Kidney (tissue), 13 donors: ENCODE measurements at regions not wholly inside any gene's neighbourhood (a gene's known extent, or its start where the extent isn't known, plus 50 kb on each side); places are given as distances from the start of the nearest gene placed in this dataset.
A peak's percentile ranks its signal among the peaks of the same experiment; 100 is the strongest.

Experiments used
- DNase-seq, 5 donors: peaks; one replicate each; pipeline ENCODE4 v3.0.0-alpha.2; 2013 to 2020
- FAIRE-seq: peaks from 2 replicates; lab custom pipeline; 2012; peaks lifted over from hg19 to GRCh38; lab: Jason Lieb, UNC
- H3K27ac ChIP-seq, 2 donors: one replicate each; pipeline ENCODE4 v1.7.0; 2013; ENCODE audit warnings: low read depth in 2 of 2, low read length in 2 of 2, inconsistent platforms in 1 of 2
- H3K27me3 ChIP-seq: one replicate; pipeline ENCODE4 v1.7.1; 2013; ENCODE audit warnings: low read length, inconsistent platforms; ENCODE audit not compliant: control insufficient read depth, insufficient read depth
- H3K36me3 ChIP-seq, 3 donors: one replicate each; pipeline versions ENCODE4 v1.7.0 to v1.7.1; 2013; ENCODE audit warnings: low read length in 3 of 3, control low read depth in 1 of 3, inconsistent platforms in 1 of 3; ENCODE audit not compliant: insufficient read depth in 3 of 3, control insufficient read depth in 2 of 3
- H3K4me1 ChIP-seq, 3 donors: one replicate each; pipeline versions ENCODE4 v1.7.0 to v1.7.1; 2013; ENCODE audit warnings: low read length in 3 of 3, inconsistent platforms in 1 of 3, low read depth in 1 of 3; ENCODE audit not compliant: control insufficient read depth in 2 of 3, insufficient read depth in 2 of 3
- H3K4me3 ChIP-seq, 3 donors: one replicate each; pipeline versions ENCODE4 v1.7.0 to v1.8.1; 2013; ENCODE audit warnings: low read length in 3 of 3, control low read depth in 1 of 3, inconsistent platforms in 1 of 3
- H3K9ac ChIP-seq, 3 donors: one replicate each; pipeline versions ENCODE4 v1.7.0 to v1.7.1; 2013; ENCODE audit warnings: low read length in 3 of 3, control low read depth in 1 of 3, inconsistent platforms in 1 of 3
- H3K9me3 ChIP-seq, 3 donors: one replicate each; pipeline versions ENCODE4 v1.7.0 to v1.7.1; 2013; ENCODE audit warnings: low read length in 3 of 3, control low read depth in 1 of 3, inconsistent platforms in 1 of 3; ENCODE audit not compliant: control insufficient read depth in 2 of 3, insufficient read depth in 1 of 3
- CTCF ChIP-seq: IDR thresholded peaks from 3 replicates; pipeline ENCODE4 v1.5.1; 2012; ENCODE audit warnings: mild to moderate bottlenecking, moderate library complexity, borderline replicate concordance; ENCODE audit not compliant: insufficient read depth; ENCODE audit errors: extremely low read depth
- intact Hi-C: fragments of 100-400 bp; cut with DNase I; formaldehyde crosslinking; loops from one replicate; pipeline ENCODE4 v1.11.1; 2022
- donor health status: control.
- donor health status: control.
- donor health status: control.
- donor health status: control.
- donor health status: control.
- donor health status: DM: yes; HTN: yes; CAD: no.
- donor health status: Normal renal cell carcinoma (clear cell type).

DNA sequence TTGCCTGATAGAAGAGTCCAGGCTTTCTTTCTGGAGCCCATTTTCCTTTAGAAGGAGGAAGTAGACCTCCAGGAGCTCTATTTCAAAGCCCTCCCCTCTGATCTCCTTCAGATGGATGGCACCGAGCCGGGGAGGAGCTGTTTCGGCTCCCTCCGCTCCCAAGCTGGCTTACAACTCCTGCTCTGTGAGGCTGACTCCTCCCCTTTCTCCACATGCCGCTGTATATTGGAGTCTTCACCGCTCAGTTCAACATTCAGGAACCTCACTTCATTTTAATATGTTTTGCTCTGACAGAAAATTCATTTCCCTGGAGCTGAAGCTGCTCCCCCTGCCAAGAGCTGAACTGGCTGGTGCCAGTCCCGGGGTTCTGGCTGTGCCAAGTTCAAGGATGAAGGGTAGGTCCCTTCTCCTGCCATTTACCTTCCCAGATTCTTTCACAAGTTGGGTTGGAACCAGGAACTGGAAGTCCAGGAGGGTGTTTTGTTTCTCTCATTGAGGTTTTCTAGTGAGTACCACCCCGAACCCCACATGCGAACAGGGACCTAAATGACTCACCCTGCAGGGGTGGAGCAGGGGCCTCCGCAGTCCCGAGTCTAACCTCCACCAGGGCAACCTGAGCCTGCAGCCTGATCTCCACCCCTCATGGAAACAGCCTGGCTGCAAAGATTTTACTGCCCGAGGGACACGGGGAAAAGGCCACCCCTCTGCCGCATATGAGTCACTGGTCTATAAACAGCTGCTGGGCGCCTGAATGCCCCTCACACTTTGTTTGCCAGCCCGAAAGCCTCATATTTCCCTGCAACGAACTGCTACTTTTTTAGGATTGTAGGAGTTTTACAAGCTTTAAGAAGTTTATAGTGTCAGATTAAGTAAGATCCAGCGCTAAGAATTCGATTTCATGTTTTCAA is 68.6 kb upstream of the FOXA2 start:
- H3K36me3 ChIP-seq = no peaks in the 10 kb centered on the region
- peak in 4 of 5 donors; percentile 30 to 54 (median 42) for DNase-seq
- H3K4me3 ChIP-seq = no peak overlapping the region
- no peak for FAIRE-seq
- no peak overlapping the region for H3K9ac ChIP-seq
- H3K27me3 ChIP-seq = no peaks in the 10 kb centered on the region
- H3K4me1 ChIP-seq = no peaks in the 10 kb centered on the region
- no peaks in the 10 kb centered on the region for H3K9me3 ChIP-seq
- intact Hi-C loops = no loop called here
- no peak for TF ChIP-seq CTCF
- no peak overlapping the region for H3K27ac ChIP-seq

DNA sequence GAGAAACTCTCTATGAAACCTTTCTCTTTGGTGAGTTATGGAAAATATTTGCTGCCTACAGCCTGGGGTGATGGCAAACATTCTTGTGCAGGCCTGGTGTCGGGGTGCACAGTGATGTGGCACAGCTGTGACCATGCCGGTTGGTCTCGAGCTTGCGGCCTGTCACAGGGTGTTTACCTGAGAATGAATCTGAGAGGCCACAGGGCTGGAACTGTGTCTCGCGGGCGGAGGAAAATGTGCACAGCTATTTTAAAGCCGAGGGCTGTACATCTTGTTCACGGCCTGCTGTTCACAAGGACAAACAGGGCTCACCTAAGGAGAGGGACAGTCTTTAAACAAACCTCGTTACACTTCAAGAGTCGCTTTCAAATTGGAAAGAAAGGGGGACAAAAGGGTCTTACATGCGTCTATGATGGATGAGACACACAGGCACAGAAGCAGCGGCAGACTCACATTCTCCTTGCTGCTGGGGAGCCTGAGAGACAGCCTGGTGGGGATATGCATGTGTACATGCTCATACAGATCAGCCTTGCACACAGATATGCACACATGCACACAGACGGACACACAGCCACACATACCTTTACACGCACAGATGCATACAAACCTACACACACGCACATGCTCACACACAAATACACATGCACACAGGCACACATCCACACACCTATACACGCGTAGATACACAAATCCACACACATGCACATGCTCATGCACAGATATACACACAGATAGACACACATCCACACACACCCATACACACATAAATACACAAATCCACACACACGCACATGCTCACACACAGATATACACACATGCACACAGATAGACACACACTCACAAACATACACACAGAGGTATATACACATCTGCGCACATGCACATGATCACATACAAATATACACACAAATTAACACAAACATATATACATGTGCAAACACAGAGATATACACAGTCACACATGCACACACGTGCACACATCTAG is 69.6 kb upstream of the FOXA2 start:
- Histone ChIP-seq H3K4me3 (no peak overlapping the region), H3K27me3 (no peaks in the 10 kb centered on the region), H3K9ac (no peak overlapping the region), H3K4me1 (no peaks in the 10 kb centered on the region), H3K36me3 (no peaks in the 10 kb centered on the region), H3K27ac (no peak overlapping the region), H3K9me3 (no peaks in the 10 kb centered on the region)
- intact Hi-C loops = no loop called here
- DNase-seq = peak in 1 of 5 donors; percentile 14
- no peak for TF ChIP-seq CTCF
- FAIRE-seq = no peak

- DNase-seq = no peak
- Histone ChIP-seq H3K27me3 (no peaks in the 10 kb centered on the region), H3K36me3 (no peaks in the 10 kb centered on the region), H3K9ac (no peak overlapping the region), H3K27ac (no peak overlapping the region), H3K9me3 (no peaks in the 10 kb centered on the region), H3K4me3 (no peak overlapping the region), H3K4me1 (no peaks in the 10 kb centered on the region)
- intact Hi-C loops = no loop called here
- no peak for TF ChIP-seq CTCF
- FAIRE-seq = no peak
Measured at GRCh38 chr20:22663528-22664025, 79.2 kb upstream of the FOXA2 start.
